ENCODE measurements at regions not wholly inside any gene's neighbourhood (a gene's known extent, or its start where the extent isn't known, plus 50 kb on each side); places are given as distances from the start of the nearest gene placed in this dataset.

- TF ChIP-seq CTCF (conservative IDR thresholded peaks at IDR 0.05; ENCODE audit: low read length) = no peak
- TF ChIP-seq EZH2phosphoT487 (IDR thresholded peaks at IDR 0.05; ENCODE audit: borderline replicate concordance) = no peak
Measured at GRCh38 chr1:94768036-94768435, 52.1 kb upstream of the SLC44A3 start.
